Stimulated activated CD4-positive, alpha-beta T cell treated with anti-CD3 and anti-CD28 coated beads, TNF-alpha, amount 100 ng/mL, for 48 hours (primary cell): ENCODE measurements at regions not wholly inside any gene's neighbourhood (a gene's known extent, or its start where the extent isn't known, plus 50 kb on each side); places are given as distances from the start of the nearest gene placed in this dataset.

Experiments used
- DNase-seq, 3 donors: peaks; one replicate each; pipeline ENCODE4 v3.0.0-alpha.2; 2020; ENCODE audit warnings: low read depth in 3 of 3

DNA sequence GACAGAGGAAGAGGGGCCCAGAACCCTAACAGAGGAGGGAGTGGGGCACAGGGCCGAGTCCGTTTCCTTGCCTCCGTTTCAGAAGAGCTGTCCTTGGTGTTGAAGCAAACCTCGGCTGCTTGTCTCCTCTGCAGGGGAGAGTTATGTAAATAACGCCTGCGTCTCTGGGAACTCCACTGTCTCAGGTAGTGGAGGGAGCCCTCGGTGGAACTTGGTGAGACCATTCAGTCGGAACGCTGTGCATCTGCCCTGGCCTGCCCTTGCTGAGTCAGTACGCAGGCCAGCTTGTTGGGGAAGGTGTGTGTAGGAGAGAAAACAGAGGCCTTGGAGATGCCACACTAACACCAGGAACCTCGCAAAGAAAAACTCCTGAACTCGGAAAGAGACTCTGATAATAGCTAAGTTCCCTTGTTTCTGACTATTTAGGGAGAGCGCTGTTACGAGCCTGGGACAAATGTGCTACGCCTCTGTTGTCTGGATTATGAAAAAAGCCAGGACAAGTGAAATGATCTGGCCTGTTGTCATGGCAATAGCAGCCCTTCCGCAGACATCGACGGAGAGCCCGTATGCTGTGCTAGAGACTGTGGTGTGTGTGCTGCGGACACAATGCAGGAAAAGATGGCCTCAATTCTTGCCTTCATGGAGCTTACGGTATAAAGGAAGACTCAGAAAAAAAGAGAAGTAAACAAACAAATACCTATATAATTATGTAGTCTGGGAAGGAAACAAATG is 94.6 kb upstream of the AKT3 start:
- no peak for DNase-seq

DNA sequence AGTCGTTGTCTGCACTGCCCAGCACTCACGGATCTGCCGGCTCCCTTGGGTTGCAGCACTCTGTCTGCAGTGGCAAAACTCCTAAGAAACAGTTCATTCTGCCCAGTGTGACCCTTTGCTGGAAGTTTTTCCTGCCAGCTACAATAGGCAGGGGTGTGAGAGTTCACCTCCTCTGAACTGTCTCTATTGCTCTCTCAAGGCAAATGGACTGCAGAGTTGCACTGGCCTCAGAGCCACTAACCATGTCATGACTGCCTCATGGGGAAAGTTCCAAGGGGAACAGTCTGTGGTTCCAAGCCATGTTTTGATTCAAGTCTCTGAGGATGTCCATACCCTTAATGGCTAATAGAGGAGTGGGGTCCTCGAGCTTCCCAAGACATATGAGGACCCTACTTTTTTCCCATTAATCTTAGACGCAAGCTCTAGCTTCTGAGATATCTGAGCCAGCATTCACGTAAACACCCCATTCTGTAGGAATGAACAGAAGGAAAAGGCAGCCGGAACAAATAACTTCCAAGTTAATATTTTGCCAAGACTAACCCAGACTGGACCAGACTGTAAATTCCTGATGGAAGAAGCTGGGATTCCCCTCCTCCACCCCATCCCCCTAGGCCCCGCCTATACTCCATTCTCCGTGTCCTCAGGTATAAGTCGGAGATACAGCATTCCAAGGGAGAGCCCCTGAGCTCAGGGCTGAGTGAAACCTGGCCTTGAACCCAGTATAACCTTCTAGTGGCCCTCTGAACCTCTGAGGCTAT is 93.8 kb upstream of the AKT3 start:
- no peak for DNase-seq

DNA sequence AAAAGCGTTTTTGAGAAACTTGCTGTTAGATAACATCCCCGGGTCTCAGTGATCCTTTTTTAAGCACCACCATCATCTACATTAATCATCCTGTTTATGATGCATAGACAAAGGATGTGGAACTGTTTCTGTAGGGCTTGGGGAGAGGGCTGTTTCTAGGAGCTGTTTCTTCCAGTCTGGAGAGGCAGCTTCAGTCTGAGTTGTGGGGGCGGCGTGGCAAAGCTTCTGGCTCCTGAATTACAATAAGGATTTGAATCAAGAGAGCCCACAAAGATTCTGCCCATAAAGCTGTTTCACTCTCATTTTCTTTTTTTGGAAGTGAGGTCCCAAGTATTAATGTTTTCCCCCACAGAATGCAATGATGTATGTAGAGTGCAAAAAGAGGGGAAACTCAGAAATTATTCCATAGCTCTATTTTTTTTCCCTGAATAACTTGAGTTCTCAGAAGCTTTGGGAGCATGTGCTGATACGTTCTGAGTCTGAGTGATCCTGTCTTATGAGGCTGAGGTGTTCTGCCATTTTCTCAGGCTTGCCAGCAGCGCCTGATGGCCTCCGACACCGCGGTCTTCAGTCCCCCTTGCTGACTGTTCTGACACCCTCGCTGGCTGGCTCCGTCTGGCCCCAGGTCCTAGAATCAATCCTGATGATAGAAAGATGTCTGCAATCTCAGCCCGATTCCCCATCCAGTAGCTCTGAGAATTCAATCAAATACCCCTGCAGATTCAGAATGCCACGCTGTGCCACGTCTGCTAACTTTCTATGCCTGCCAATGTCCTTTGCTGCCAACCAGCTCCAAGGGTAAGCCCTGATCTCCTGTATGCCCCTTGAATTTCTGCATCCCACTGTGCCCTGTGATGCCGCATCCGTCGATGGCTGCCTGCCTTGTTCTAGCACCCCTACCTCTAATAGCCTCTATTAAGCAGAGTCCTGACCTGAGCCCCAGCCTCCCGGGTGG is 92.4 kb upstream of the AKT3 start:
- no peak for DNase-seq

DNA sequence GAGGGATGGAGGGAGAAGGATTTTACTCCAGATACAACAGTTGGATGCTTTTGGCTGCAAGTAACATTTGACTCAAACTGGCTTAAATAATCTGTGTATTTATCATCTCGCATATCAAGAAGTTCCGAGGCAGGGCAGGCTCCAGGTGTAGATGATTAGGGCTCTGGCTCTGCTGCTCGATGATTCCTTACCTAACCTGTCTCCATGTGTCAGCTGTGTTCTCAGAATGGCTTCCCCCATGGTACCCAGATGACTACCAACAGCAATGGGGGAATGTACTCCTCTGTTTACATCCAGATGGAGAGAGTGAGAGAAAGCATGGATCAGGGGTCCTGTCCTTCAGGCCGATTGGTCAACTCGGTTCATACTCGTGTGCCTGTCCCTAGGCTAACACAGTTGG is 90.4 kb upstream of the AKT3 start:
- DNase-seq: no peak

DNA sequence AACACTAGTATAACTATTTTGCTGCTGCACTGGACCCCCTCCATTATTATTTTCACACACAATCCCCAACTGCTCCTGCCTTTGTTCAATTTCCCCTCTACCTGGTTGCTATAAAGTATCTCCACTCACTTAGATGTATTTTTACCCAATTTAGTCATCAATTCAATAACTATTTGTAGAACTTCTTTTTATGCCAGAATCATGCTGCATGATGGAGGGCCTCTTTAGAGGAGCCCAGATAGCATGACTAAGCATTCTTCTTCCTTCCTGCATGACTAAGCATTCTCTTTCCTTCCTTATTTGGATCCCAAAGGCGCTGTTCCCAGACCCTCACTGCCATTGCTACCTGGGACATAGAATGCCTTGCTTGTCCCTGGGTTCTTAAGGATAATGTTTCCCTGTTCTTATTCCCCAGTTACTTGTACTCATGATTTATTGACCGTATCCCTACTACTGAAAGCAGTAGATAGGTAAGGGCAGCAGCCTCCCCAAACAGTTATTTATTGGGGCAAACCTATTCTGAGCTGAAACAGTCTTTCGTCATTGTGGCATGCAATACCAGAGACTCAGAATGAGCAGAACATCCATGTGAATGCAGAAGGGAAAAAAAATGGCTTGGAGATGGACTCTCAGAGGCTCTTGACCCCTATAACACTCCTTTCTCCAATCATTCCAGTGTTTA is 89.3 kb upstream of the AKT3 start:
- no peak for DNase-seq

DNA sequence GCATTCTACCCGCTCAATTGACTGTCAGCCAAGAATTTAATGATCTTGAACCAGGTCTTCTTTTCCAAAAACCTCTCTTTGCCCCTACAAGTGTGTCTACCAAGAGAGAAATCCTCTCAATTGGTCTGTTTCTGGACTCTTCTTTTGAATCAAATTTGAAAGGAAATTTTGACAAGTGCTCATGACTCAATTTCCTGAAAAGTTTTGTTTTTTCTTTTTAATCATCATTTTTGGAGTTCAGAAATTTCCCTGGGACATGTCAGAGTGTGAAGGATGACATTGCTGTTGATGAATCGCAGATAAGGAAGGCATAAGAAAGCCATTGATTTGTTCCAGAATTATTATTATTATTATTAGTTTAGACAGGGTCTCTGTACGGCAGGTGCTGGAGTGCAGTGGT is 88.2 kb upstream of the AKT3 start:
- DNase-seq: no peak

DNA sequence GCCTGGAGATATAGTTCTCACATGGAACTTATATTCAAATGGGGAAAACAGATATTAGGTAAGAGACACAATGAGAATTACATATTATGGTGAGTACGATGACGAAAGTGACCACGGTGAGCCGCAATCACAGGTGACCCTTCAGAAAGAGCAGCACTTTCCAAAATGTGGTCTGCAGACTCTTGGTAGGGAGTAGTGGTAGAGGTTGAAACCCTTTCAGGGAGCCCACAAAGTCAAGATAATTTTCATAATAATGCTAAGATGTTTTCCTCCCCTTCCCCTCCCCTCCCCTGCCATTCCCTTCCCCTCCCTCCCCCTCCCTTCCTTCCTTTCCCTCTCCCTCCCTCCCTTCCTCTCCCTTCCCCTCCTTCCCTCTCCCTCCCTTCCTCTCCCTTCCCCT is 83.5 kb upstream of the AKT3 start:
- DNase-seq: no peak

DNA sequence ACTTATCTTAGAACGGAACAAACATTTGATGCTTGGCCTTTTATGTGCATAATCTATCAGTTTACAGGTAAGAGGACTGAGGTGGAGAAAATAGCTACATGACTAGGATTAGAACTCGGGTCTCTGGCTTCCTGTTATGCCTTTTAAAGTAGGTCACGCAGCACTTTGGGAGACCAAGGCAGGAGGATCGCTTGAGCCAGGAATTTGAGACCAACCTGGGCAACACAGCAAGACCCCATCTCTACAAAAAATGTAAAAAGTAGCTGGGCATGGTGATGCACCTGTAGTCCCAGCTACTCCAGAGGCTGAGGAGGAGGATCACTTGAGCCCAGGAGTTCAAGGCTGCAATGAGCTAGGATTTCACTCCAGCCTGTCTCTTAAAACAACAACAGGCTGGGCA is 81.9 kb upstream of the AKT3 start:
- DNase-seq: no peak

DNA sequence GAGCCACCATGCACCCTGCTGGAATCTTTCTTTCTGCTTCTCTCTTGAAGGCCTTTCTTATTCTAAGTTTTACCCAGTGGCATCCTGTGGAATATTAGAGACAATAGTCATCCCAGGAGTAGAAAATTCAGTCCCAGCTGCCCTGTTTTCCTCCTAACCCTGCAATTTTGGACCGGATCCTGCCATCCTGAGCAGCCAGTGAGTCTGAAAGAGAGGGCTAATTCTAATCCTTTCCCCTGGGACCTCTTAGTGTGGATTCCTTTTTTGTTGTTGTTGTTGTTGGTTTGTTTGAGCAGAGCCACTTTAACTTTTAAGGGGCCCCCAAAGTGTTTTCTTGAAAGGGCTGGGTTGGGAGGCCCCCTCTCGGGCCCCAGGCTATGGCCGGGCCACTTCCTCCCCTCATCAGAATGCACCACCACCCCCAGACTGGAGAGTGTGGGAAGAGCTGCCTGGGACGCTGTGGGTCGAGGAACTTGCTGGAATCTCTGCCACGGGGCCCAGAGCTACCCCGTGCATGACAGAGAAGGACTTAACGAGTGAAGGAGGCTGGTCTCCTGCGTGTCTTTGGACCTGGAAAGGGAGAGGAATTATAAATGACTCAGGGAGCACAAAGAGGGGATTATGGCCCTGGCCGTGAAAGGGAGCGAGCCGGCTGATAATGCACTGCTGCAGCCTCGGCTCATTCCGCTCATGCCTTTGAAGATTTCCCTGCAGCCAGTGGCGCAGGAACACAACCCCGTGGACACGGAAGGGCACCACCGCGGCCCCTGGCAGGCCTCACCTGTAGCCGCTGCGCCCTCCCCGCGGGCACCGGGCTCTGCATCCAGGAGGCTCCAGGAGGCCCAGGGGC is 81.0 kb upstream of the AKT3 start:
- DNase-seq: no peak

DNA sequence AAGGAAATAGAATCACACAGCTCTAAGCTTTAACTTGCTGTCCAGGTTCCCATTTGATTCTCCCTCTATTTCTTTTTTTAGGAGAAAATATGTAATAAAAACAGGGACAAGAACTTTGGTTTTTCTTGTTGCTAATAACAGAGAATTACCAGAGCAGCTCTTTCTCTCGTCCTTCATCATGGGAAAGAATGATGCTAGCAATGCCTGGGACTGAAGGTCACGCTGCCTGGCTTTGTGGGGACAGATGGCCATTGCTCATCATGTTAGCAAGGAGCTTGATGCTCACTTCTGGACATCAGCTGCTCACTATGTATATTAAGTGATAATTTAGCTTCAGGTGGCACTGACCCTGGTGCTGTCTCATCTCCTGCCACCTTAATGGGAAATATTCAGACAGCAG is 77.3 kb upstream of the AKT3 start:
- no peak for DNase-seq

DNA sequence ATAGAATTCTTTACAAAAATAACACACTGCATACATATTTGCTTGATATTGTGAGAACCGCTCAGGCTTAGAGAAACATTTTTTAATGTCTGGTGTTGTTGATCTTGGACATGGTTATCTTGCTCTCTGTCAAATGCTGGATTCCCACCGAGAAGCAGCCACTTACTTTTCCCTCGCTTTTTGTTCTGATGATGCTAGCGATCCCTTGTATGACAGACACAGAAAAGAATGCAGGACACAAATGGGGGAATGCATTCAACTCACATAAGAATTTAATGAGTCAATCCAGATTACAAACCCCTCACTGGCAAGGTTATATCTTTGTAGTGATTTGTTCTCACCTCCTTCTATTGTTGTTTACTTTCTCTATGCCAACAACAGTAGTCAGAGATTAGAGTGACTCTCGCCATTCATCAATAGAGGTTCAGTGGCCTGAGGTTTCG is 76.8 kb upstream of the AKT3 start:
- DNase-seq: no peak

DNA sequence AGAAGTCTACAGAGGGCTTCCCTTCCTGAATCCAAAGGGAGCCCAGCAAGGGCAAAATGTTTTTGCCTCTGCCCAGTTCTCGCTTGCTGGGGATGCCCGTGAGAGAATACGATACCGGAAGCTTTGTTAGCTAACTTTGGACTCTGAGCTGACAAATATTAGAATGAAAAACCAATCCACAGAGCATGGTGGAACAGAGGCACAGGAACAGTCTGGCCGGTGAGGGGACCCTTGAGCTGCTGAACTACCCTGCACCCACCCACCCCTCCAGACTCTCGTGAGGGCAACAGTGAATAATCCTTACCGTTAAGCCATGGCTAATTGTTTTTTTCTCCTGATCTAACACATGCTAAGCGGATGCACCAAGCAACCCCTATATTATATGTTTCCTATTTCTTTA is 76.3 kb upstream of the AKT3 start:
- no peak for DNase-seq

DNA sequence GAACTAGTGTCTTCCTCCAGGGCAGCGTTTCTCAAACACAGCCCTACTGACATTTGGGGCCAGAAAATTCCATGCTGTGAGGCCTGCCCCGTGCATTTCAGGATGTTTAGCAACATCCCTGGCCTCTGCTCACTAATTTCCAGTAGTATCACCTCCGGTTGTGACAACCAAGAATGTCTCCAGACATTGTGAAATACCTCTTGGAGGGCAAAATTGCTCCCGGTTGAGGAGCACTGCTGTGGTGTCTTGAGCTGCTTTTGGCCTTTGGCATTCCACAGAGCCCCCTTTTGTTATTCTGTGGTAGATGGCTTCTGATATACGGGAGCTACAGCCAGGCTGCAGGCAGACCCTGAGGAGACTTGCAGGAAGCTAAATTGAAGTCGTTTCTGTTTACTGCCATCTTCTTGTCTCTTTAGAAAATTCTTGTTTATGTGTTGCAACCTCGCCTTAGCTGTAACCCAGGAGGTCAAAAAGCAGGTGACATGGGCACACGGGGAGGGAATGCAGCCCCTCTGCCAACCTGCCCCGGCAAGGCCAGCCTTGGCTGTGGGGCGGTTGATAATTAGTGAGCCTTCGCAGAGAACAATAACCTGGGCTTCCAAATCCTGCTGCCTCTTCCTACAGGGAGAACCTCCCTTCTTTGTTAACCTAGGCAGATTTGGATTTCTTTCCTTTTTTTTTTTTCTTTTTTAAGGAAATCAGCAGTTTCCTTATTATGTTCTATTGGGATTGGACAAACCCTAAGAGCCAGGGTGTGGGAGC is 74.7 kb upstream of the AKT3 start:
- DNase-seq: no peak

DNA sequence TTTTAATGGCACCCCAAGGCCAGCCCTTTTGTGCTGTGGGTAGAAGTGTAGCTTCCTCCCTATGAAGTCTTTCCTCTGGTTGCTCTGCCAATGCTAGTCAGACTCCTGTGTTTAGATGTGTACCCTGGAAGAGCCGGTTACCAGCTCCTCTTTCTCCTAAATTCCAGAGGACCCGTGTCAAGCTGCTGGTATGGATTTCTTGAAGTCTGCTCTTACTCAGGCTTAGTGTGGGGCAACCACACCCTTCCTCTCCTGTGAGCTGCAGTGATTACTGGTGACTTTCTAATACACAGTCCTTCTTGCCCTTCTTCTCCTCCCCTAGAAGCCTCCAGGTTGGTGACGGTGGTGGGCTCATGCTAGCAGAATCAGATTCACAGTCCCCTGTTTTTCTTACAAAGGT is 74.1 kb upstream of the AKT3 start:
- no peak for DNase-seq

DNA sequence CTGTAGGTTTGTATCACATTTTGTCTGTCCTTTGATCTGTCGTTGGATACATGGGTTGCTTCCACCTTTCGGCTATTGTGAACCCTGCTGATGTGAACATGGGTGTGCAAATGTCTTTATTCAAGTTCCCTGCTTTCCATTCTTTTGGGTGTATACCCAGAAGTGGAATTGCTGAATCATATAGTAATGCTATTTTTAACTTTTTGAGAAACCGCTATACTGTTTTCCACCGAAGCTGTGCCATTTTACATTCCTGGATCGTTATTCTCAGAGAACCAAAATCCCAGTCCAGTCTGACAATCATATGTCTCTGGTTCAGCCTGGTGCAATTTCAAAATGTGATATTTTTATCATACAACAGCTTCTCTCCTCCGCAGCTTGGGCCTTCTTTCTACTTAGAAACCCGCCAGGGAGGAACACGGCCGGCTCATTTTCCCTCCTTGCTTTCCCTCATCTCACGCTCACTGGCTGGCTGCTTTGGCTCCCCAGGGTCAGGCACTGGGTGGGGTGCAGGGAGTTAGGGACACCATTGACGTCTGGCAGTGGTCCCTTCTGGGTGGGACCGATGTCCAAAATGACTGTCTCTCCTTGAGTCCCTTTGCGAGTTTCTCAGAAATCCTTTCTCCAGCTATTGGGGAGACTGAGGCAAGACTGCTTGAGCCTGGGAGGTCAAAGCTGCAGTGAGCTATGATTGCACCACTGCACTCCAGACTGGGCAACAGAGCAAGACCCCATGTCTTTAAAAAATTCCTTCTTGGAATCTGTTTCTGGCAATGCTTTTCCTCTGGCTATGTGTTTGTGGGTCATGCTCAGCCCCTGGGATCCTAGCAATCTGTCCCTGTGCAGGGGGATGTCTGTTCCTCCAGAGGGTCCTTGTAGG is 73.5 kb upstream of the AKT3 start:
- no peak for DNase-seq

DNA sequence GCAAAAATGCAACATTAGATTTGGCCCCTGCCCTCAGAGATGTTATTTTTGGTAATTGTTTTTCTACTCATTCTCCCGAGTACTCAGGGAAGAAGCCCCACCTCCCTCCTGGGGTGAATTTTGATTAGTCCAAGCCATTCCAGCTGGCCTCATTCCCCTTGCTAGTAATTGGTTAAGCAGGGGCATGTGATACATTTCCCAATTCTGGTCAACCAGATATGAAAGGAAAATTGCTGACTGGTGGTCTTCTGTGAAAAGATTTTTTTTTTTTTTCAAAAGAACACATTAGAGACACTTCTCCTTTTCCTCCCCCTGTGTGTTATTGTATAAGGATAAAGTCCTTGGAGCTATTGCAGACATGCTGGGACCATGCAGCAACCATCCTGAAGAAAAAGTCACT is 71.1 kb upstream of the AKT3 start:
- no peak for DNase-seq

DNA sequence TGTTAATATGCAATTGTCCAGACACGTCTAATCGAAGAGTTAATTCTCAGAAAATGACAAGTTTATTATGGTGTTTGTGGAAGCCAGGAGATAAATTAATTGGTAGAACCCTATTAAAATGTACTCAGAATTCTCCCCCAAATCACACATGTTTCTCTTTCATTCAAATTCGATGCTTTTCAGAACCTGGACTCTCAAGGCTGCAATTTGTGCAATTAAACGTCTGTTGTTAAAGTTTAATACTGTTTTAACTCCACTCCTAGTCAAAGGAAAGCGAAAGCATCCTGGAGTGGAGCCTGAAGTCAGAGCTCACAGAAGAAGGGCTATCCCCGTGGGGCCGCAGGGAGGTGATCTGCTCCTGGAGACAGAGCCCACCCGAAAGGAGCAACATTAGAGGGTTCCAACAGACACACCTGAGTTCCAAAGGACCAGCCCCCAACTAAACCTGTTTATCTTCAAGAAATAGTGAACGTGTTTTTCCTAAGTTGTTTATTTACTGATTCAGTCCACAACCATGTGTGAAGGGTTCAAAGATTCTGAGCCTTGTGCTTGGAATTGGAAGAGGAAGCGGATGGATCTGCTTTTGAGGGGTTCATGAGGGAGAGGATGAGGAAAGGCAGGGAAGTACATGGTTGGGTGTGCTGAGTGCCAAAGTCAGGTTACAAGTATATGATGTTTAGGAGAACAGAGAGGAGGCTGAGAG is 68.0 kb upstream of the AKT3 start:
- DNase-seq: no peak

DNA sequence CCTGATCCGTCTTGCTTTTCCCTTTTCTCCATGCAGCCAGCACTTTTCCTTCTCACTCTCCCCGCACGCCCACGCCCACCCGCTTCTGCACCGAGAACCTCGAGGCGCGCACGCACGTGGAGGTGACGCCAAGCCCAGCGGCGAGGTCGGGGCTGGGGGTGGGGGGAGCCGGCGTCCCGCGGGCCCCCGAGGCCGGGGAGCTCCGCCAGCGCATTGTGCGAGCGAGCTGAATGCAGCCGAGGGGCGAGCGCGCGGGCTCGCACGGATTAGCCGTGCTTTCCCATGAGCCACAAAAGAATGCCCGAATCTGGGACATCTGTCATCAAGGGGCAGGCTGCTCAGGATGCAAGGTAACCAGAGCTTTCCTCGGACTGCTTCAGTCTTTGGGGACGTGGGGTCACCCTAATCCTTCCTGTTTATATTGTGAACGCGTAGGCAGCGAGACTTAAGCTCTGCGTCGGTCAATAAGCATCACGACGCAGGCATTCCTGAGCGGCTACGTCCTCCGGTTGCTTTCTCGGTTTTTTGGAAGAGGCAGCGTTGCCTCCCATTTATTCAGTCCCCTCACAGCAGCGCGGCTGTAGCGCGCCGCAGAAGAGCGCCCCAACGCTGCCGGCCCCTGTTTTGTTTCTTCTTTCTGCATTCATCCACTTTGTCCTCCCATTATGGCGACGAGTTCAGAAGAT is 67.3 kb upstream of the AKT3 start:
- DNase-seq: peak in 1 of 3 donors; percentile 2
